ENCODE measurements at regions not wholly inside any gene's neighbourhood (a gene's known extent, or its start where the extent isn't known, plus 50 kb on each side); places are given as distances from the start of the nearest gene placed in this dataset.

- TF ChIP-seq POLR2A (IDR thresholded peaks at IDR 0.05; ENCODE audit: low read depth, low read length): no peak
- FAIRE-seq: no peak
- DNase-seq (ENCODE audit: insufficient read length, low spot score): no peak
Measured at GRCh38 chr2:118644190-118644589, 203.3 kb downstream of the EN1 start.

- no peak for DNase-seq (ENCODE audit: insufficient read length, low spot score)
- no peak for FAIRE-seq
- TF ChIP-seq POLR2A (IDR thresholded peaks at IDR 0.05; ENCODE audit: low read depth, low read length): no peak
Measured at GRCh38 chr2:118643294-118643693, 204.2 kb downstream of the EN1 start.

GRCh38 chr2:118642501-118642900, 204.9 kb downstream of the EN1 start:
- FAIRE-seq: no peak
- DNase-seq (ENCODE audit: insufficient read length, low spot score): no peak
- no peak for TF ChIP-seq POLR2A (IDR thresholded peaks at IDR 0.05; ENCODE audit: low read depth, low read length)

- no peak for TF ChIP-seq POLR2A (IDR thresholded peaks at IDR 0.05; ENCODE audit: low read depth, low read length)
- no peak for DNase-seq (ENCODE audit: insufficient read length, low spot score)
- no peak for FAIRE-seq
Measured at GRCh38 chr2:118641711-118642110, 205.7 kb downstream of the EN1 start.

- DNase-seq (ENCODE audit: insufficient read length, low spot score) (no peak), FAIRE-seq (no peak)
Measured at GRCh38 chr2:118639371-118639770, 208.1 kb downstream of the EN1 start.

GRCh38 chr2:118638453-118638852, 209.0 kb downstream of the EN1 start:
- no peak for TF ChIP-seq POLR2A (IDR thresholded peaks at IDR 0.05; ENCODE audit: low read depth, low read length)
- FAIRE-seq: no peak
- DNase-seq (ENCODE audit: insufficient read length, low spot score): no peak

More at GRCh38 chr2:118639371-118639770, 208.1 kb downstream of the EN1 start:
- no peak for TF ChIP-seq POLR2A (IDR thresholded peaks at IDR 0.05; ENCODE audit: low read depth, low read length)

GRCh38 chr2:118635891-118636290, 211.6 kb downstream of the EN1 start:
- no peak for DNase-seq (ENCODE audit: insufficient read length, low spot score)
- no peak for FAIRE-seq
- TF ChIP-seq POLR2A (IDR thresholded peaks at IDR 0.05; ENCODE audit: low read depth, low read length): no peak

GRCh38 chr2:118634876-118635275, 212.6 kb downstream of the EN1 start:
- no peak for TF ChIP-seq POLR2A (IDR thresholded peaks at IDR 0.05; ENCODE audit: low read depth, low read length)
- no peak for FAIRE-seq
- DNase-seq (ENCODE audit: insufficient read length, low spot score): no peak

GRCh38 chr2:118633371-118634018, 214.0 kb downstream of the EN1 start:
- TF ChIP-seq POLR2A (IDR thresholded peaks at IDR 0.05; ENCODE audit: low read depth, low read length): no peak
- no peak for FAIRE-seq
- no peak for DNase-seq (ENCODE audit: insufficient read length, low spot score)

- no peak for DNase-seq (ENCODE audit: insufficient read length, low spot score)
- TF ChIP-seq POLR2A (IDR thresholded peaks at IDR 0.05; ENCODE audit: low read depth, low read length): no peak
- no peak for FAIRE-seq
Measured at GRCh38 chr2:118632921-118633320, 214.5 kb downstream of the EN1 start.

- no peak for DNase-seq (ENCODE audit: insufficient read length, low spot score)
- FAIRE-seq: no peak
- no peak for TF ChIP-seq POLR2A (IDR thresholded peaks at IDR 0.05; ENCODE audit: low read depth, low read length)
Measured at GRCh38 chr2:118627156-118627555, 220.3 kb downstream of the EN1 start.

- no peak for FAIRE-seq
- TF ChIP-seq POLR2A (IDR thresholded peaks at IDR 0.05; ENCODE audit: low read depth, low read length): no peak
- no peak for DNase-seq (ENCODE audit: insufficient read length, low spot score)
Measured at GRCh38 chr2:118622913-118623312, 224.5 kb downstream of the EN1 start.

GRCh38 chr2:118622108-118622507, 225.3 kb downstream of the EN1 start:
- FAIRE-seq: no peak
- no peak for DNase-seq (ENCODE audit: insufficient read length, low spot score)
- TF ChIP-seq POLR2A (IDR thresholded peaks at IDR 0.05; ENCODE audit: low read depth, low read length): no peak

- no peak for TF ChIP-seq POLR2A (IDR thresholded peaks at IDR 0.05; ENCODE audit: low read depth, low read length)
- FAIRE-seq: no peak
Measured at GRCh38 chr2:118618279-118618678, 229.2 kb downstream of the EN1 start.

GRCh38 chr2:118616432-118616831, 231.0 kb downstream of the EN1 start:
- DNase-seq (ENCODE audit: insufficient read length, low spot score) (no peak), FAIRE-seq (no peak)
- no peak for TF ChIP-seq POLR2A (IDR thresholded peaks at IDR 0.05; ENCODE audit: low read depth, low read length)

More at GRCh38 chr2:118618279-118618678, 229.2 kb downstream of the EN1 start:
- no peak for DNase-seq (ENCODE audit: insufficient read length, low spot score)

Measured in H54 (cell line).